ENCODE measurements at regions not wholly inside any gene's neighbourhood (a gene's known extent, or its start where the extent isn't known, plus 50 kb on each side); places are given as distances from the start of the nearest gene placed in this dataset.
"Not testable (repeated sequence)": the region's sequence is repeated elsewhere in the genome, so short reads cannot be mapped to it uniquely, and the experiment has no call there.

GRCh38 chr13:74718232-74718842 is 584.1 kb upstream of the KLF12 start:
- not testable (repeated sequence) for DNase-seq (ENCODE audit: low read depth)

- no peak for DNase-seq (ENCODE audit: low read depth)
These were observed 581.5 kb upstream of the KLF12 start for GRCh38 chr13:74715718-74716117.

- no peak for DNase-seq (ENCODE audit: low read depth)
These were observed 575.8 kb upstream of the KLF12 start for GRCh38 chr13:74710006-74710405.

- DNase-seq (ENCODE audit: low read depth), result no peak
These were observed 575.0 kb upstream of the KLF12 start for GRCh38 chr13:74709226-74709625.

GRCh38 chr13:74708629-74709028 is 574.4 kb upstream of the KLF12 start:
- no peak for DNase-seq (ENCODE audit: low read depth)

GRCh38 chr13:74707291-74707690 is 573.1 kb upstream of the KLF12 start:
- DNase-seq (ENCODE audit: low read depth), result no peak

GRCh38 chr13:74706801-74707200 is 572.6 kb upstream of the KLF12 start:
- no peak for DNase-seq (ENCODE audit: low read depth)

GRCh38 chr13:74705438-74705837 is 571.2 kb upstream of the KLF12 start:
- DNase-seq (ENCODE audit: low read depth), result no peak

- DNase-seq (ENCODE audit: low read depth), result no peak
These were observed 569.7 kb upstream of the KLF12 start for GRCh38 chr13:74703855-74704387.

GRCh38 chr13:74696148-74696922 is 562.1 kb upstream of the KLF12 start:
- DNase-seq (ENCODE audit: low read depth), result no peak

GRCh38 chr13:74695021-74695800 is 561.0 kb upstream of the KLF12 start:
- DNase-seq (ENCODE audit: low read depth), result no peak

- DNase-seq (ENCODE audit: low read depth), result no peak
These were observed 553.4 kb upstream of the KLF12 start for GRCh38 chr13:74687442-74688182.

GRCh38 chr13:74683411-74683810 is 549.2 kb upstream of the KLF12 start:
- DNase-seq (ENCODE audit: low read depth), result no peak

GRCh38 chr13:74682746-74683145 is 548.5 kb upstream of the KLF12 start:
- DNase-seq (ENCODE audit: low read depth), result no peak

- no peak for DNase-seq (ENCODE audit: low read depth)
These were observed 547.7 kb upstream of the KLF12 start for GRCh38 chr13:74681891-74682290.

- no peak for DNase-seq (ENCODE audit: low read depth)
These were observed 544.2 kb upstream of the KLF12 start for GRCh38 chr13:74678308-74678965.

- DNase-seq (ENCODE audit: low read depth), result no peak
These were observed 541.8 kb upstream of the KLF12 start for GRCh38 chr13:74675972-74676371.

- DNase-seq (ENCODE audit: low read depth), result no peak
These were observed 541.0 kb upstream of the KLF12 start for GRCh38 chr13:74675182-74675581.

GRCh38 chr13:74674720-74675119 is 540.5 kb upstream of the KLF12 start:
- no peak for DNase-seq (ENCODE audit: low read depth)

- no peak for DNase-seq (ENCODE audit: low read depth)
These were observed 534.9 kb upstream of the KLF12 start for GRCh38 chr13:74669149-74669548.

GRCh38 chr13:74667656-74668203 is 533.5 kb upstream of the KLF12 start:
- DNase-seq (ENCODE audit: low read depth), result no peak
